Astrocyte of the cerebellum (primary cell): ENCODE measurements at regions not wholly inside any gene's neighbourhood (a gene's known extent, or its start where the extent isn't known, plus 50 kb on each side); places are given as distances from the start of the nearest gene placed in this dataset.

Experiments
- DNase-seq: peaks from one replicate; pipeline ENCODE4 v3.0.0-alpha.2; 2011; ENCODE audit warnings: low read depth
- H3K4me3 ChIP-seq: 2 replicates; pipeline ENCODE4 v1.5.1; 2011; ENCODE audit warnings: mild to moderate bottlenecking, low read depth, low read length, moderate library complexity
- in situ Hi-C: cut with HindIII; loops from 2 replicates; pipeline ENCODE4 v1.10.0; 2017; ENCODE audit warnings: low sequenced_read_pairs
- TF ChIP-seq, protein P1 (sequence below): IDR thresholded peaks from 2 replicates; pipeline ENCODE4 v1.5.1; 2012; ENCODE audit warnings: low read length, low read depth, moderate library complexity, mild to moderate bottlenecking; ENCODE audit errors: missing control alignments

DNA sequence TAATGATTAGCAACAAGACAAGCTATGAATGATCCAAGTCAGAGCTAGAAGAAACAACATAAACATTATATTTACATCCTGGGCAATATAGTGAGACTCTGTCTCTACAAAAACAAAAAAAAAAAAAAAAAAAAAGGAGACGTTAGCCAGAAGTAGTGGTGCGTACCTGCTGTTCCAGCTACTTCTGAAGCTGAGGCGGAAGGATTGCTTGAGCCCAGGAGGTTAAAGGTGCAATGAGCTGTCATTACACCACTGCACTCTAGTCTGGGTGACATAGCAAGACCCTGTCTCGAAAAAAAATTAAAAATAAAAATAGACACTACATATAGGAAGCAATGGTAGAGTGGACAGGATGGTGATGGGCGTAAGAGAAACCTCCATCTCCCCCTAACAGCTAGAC, 144.6 kb upstream of the VCX3A start:
- in situ Hi-C loops = no loop called here
- DNase-seq = no peak
- TF ChIP-seq, protein P1, sequence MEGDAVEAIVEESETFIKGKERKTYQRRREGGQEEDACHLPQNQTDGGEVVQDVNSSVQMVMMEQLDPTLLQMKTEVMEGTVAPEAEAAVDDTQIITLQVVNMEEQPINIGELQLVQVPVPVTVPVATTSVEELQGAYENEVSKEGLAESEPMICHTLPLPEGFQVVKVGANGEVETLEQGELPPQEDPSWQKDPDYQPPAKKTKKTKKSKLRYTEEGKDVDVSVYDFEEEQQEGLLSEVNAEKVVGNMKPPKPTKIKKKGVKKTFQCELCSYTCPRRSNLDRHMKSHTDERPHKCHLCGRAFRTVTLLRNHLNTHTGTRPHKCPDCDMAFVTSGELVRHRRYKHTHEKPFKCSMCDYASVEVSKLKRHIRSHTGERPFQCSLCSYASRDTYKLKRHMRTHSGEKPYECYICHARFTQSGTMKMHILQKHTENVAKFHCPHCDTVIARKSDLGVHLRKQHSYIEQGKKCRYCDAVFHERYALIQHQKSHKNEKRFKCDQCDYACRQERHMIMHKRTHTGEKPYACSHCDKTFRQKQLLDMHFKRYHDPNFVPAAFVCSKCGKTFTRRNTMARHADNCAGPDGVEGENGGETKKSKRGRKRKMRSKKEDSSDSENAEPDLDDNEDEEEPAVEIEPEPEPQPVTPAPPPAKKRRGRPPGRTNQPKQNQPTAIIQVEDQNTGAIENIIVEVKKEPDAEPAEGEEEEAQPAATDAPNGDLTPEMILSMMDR = no peak
- H3K4me3 ChIP-seq = no peak overlapping the region

DNA sequence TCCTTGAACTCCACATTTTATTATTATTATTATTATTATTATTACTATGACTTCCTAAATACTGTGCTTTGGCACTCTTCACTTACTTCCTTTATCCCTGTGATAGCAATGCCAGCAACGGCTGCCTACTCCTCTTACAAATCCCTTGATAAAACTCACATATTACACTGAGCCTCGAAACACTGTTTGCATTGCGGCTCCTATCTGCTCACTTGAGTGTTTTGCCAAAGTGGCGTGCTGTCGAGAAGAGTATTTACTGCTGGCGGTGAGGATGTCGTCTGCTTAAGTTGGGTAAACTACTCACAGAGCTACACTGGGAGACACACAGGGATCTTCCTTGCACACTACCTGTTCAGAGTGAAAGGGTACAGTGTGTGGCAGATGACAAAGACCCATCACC, 143.4 kb upstream of the VCX3A start:
- H3K4me3 ChIP-seq = no peak overlapping the region
- DNase-seq = no peak
- TF ChIP-seq, protein P1 = no peak
- in situ Hi-C loops = no loop called here

DNA sequence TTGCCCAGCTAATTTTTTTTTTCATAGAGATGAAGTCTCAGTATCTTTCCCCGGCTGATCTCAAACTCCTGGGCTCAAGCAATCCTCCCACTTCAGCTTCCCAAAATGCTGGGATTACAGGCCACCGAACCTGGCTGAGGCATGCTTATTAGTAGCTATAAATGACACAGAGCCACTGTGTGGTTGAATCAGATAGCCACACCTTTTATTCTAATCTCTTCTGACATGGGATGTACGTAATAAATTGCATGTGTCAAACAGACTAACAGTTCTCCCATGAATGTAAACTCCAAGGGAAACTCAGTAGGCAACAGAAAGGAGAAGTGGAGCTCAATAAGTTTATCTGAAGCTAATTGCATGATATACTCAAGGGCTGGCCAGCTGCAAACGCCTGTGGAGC, 139.8 kb upstream of the VCX3A start:
- H3K4me3 ChIP-seq = no peak overlapping the region
- DNase-seq = no peak
- in situ Hi-C loops = no loop called here
- TF ChIP-seq, protein P1 = no peak

DNA sequence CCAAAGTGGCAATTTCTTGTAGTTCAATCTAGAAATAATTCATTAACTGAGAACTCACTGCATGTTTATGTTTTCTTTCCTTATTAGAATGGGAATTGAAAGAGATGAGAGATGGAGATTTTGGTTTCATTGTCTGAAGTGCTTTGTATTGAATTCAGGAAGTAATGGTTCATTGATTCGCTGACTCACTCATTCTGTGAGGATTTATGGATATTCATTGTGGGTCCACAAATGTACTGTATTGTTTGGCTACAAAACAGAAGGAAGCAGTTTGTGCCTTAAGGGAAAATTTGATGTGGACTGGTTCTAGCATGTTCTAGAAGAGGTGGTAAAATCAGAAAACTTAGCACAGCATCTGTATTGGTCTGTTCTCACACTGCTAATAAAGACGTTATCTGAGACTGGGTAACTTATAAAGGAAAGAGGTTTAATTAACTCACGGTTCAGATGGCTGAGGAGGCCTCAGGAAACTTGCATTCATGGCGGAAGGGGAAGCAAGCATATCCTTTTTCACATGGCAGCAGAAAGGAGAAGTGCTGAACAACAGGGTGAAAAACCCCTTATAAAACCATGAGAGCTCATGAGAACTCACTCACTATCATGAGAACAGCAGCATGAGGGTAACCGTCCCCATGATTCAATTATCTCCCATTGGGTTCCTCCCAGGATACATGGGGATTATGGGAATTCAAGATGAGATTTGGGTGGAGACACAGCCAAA, 132.3 kb upstream of the VCX3A start:
- H3K4me3 ChIP-seq = no peak overlapping the region
- TF ChIP-seq, protein P1 = no peak
- in situ Hi-C loops = no loop called here
- no peak for DNase-seq

DNA sequence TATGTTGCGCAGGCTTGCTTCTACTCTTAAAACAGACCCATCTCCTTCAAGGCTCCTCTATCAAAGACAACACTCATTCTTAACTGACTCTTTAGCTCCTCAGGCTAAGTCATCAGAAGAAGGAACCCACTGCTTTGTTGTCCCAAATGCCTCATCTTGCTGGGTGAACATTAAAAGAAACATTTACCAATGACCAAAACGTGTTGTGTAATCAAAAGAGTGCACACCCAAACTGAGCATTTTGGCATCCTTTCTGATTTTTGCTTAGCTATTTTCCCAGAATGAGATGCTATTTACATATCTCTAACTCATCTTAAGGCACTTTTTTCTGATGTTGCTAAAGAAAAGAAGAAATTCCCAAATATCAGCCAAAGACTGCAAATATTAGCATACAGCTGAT, 131.7 kb upstream of the VCX3A start:
- TF ChIP-seq, protein P1 = no peak
- no peak for DNase-seq
- no peak overlapping the region for H3K4me3 ChIP-seq
- in situ Hi-C loops = no loop called here

DNA sequence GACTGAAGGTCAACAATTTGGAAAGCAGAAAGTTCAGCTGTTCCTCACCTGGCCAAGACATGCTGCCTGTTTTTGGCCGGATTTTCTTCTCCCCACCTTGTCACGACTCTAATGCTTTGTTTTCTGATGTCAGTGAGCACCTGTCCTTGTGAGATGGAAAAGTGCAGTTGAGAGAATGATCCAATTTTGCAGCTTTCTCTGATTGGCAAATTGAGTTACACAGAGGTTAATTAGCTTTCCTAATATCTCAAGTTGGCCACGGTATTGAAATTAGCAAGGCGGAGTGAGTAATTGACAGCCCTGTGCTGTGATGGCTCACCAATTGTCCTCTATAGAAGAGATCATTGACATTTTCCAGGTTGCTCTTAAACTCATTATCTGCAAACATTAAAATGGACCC, 126.8 kb upstream of the VCX3A start:
- TF ChIP-seq, protein P1 = no peak
- in situ Hi-C loops = no loop called here
- no peak for DNase-seq
- no peak overlapping the region for H3K4me3 ChIP-seq
